HEK293T (cell line): ENCODE measurements at regions not wholly inside any gene's neighbourhood (a gene's known extent, or its start where the extent isn't known, plus 50 kb on each side); places are given as distances from the start of the nearest gene placed in this dataset.

Experiments
- ARNT ChIP-seq: fragments of 450-650 bp; IDR thresholded peaks from 2 replicates; pipeline ENCODE4 v1.6.1; 2017; ENCODE audit warnings: mild to moderate bottlenecking
- CTBP1 ChIP-seq: fragments of 450-650 bp; IDR thresholded peaks from 2 replicates; pipeline ENCODE4 v1.6.1; 2016; ENCODE audit warnings: borderline replicate concordance
- FOXK2 ChIP-seq: fragments of 450-650 bp; IDR thresholded peaks from 2 replicates; pipeline ENCODE4 v1.6.1; 2016; ENCODE audit warnings: mild to moderate bottlenecking
- FOXM1 ChIP-seq: fragments of 450-650 bp; IDR thresholded peaks from 2 replicates; pipeline ENCODE4 v1.6.1; 2017; ENCODE audit warnings: mild to moderate bottlenecking, borderline replicate concordance
- HDGF ChIP-seq: fragments of 450-650 bp; IDR thresholded peaks from 2 replicates; pipeline ENCODE4 v1.6.1; 2017; ENCODE audit warnings: antibody characterized with exemption, borderline replicate concordance
- NFRKB ChIP-seq: fragments of 450-650 bp; IDR thresholded peaks from 2 replicates; pipeline ENCODE4 v1.6.1; 2016; ENCODE audit warnings: mild to moderate bottlenecking, moderate library complexity
- SP1 ChIP-seq: fragments of 450-650 bp; IDR thresholded peaks from 2 replicates; pipeline ENCODE4 v1.6.1; 2017
- TF ChIP-seq, protein P1 (sequence below): fragments of 450-650 bp; IDR thresholded peaks from 2 replicates; pipeline ENCODE4 v1.6.1; 2016

DNA sequence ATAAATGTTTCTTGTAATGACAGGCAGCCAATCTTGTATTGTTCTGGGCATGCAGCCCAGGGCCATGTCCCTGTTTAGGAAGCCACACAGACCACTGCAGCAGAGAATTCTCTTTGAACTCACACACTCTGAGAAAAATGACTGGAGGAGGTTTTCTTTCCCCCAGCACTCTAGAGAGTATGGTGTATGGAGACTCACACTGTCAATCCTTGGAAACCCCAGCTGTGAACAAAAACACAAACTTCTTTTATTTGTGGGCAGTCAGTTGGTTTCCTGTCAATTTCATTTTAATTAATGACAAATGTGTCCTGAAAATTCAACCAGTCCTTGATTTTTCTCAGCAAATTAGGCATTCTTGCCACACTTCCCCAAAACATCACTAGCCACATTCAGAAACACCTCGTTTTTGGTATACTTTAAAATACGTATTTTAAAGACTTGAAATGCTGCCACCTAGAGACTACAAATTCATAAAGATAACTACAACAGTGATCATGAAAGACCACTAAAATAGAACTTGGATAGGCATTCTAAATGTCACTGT, 52.9 kb upstream of the UFL1 start:
- TF ChIP-seq ARNT (no peak), FOXK2 (no peak), FOXM1 (no peak), NFRKB (no peak), SP1 (no peak), HDGF (no peak), CTBP1 (no peak)
- TF ChIP-seq, protein P1, sequence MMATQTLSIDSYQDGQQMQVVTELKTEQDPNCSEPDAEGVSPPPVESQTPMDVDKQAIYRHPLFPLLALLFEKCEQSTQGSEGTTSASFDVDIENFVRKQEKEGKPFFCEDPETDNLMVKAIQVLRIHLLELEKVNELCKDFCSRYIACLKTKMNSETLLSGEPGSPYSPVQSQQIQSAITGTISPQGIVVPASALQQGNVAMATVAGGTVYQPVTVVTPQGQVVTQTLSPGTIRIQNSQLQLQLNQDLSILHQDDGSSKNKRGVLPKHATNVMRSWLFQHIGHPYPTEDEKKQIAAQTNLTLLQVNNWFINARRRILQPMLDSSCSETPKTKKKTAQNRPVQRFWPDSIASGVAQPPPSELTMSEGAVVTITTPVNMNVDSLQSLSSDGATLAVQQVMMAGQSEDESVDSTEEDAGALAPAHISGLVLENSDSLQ, result no peak
